ENCODE measurements at regions not wholly inside any gene's neighbourhood (a gene's known extent, or its start where the extent isn't known, plus 50 kb on each side); places are given as distances from the start of the nearest gene placed in this dataset.

DNA sequence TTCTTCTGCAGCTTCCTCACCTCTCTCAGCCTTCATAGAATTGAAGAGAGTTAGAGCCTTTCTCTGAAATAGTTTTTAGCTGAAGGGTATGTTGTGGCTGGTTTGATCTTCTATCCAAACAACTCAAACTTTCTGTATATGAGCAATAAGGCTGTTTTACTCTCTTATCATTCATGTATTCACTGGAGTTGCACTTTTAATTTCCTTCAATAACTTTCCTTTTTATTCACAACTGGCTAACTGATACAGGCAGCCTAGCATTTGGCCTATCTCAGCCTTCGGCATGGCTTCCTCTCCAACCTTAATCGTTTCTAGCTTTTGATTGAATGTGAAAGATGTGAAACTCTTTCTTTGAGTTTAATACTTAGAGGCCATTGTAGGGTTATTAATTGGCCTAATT is 109.3 kb downstream of the GTPBP8 start:
- no peak for DNase-seq
- Histone ChIP-seq H3K4me1 (ENCODE audit: control insufficient read depth in 2 of 3, insufficient read depth in 2 of 3, low read depth in 1 of 3, low read length in 3 of 3) (no peaks in the 10 kb centered on the region), H3K9ac (ENCODE audit: low read length in 3 of 3) (no peak overlapping the region), H3K27ac (ENCODE audit: low read depth in 2 of 2, low read length in 2 of 2) (no peak overlapping the region), H3K9me3 (ENCODE audit: control insufficient read depth in 2 of 3, insufficient read depth in 1 of 3, low read length in 3 of 3) (peaks cover 0 to 3% (median 0%) of the 10 kb centered on the region in 3 donors), H3K36me3 (ENCODE audit: control insufficient read depth in 2 of 3, insufficient read depth in 3 of 3, low read length in 3 of 3) (no peaks in the 10 kb centered on the region), H3K27me3 (ENCODE audit: control insufficient read depth, insufficient read depth, low read length) (no peaks in the 10 kb centered on the region), H3K4me3 (ENCODE audit: low read length in 3 of 3) (no peak overlapping the region)
- no peak for FAIRE-seq
- intact Hi-C loops (cut with DNase I), result no loop called here
- TF ChIP-seq, protein P1, sequence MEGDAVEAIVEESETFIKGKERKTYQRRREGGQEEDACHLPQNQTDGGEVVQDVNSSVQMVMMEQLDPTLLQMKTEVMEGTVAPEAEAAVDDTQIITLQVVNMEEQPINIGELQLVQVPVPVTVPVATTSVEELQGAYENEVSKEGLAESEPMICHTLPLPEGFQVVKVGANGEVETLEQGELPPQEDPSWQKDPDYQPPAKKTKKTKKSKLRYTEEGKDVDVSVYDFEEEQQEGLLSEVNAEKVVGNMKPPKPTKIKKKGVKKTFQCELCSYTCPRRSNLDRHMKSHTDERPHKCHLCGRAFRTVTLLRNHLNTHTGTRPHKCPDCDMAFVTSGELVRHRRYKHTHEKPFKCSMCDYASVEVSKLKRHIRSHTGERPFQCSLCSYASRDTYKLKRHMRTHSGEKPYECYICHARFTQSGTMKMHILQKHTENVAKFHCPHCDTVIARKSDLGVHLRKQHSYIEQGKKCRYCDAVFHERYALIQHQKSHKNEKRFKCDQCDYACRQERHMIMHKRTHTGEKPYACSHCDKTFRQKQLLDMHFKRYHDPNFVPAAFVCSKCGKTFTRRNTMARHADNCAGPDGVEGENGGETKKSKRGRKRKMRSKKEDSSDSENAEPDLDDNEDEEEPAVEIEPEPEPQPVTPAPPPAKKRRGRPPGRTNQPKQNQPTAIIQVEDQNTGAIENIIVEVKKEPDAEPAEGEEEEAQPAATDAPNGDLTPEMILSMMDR (IDR thresholded peaks at IDR 0.05; ENCODE audit: borderline replicate concordance, extremely low read depth, insufficient read depth), result no peak

DNA sequence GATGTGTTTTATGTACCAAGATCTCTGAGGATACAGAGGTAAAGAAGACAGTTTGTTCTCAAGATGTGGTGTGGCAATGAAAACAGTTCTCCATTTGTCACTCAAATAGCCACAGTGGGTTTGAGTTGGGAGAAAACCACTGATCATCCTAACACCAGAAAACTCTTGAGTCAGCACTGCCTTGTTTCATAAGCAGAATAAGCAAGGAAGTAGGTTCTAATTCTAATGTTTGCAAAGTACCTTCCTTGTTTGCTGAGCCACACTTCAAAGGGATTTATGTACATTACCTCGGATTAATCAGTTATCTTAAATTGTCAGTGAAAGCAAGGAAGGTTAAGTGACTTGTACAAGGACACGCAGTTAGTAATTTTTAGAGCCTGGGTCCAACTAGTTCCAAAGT is 107.8 kb upstream of the BOC start:
- intact Hi-C loops (cut with DNase I), result no loop called here
- no peaks in the 10 kb centered on the region for H3K4me1 ChIP-seq (ENCODE audit: control insufficient read depth in 2 of 3, insufficient read depth in 2 of 3, low read depth in 1 of 3, low read length in 3 of 3)
- no peaks in the 10 kb centered on the region for H3K27me3 ChIP-seq (ENCODE audit: control insufficient read depth, insufficient read depth, low read length)
- H3K4me3 ChIP-seq (ENCODE audit: low read length in 3 of 3), result no peak overlapping the region
- H3K27ac ChIP-seq (ENCODE audit: low read depth in 2 of 2, low read length in 2 of 2), result no peak overlapping the region
- DNase-seq, result no peak
- H3K9ac ChIP-seq (ENCODE audit: low read length in 3 of 3), result no peak overlapping the region
- no peak for FAIRE-seq
- peaks cover 0 to 3% (median 0%) of the 10 kb centered on the region in 3 donors for H3K9me3 ChIP-seq (ENCODE audit: control insufficient read depth in 2 of 3, insufficient read depth in 1 of 3, low read length in 3 of 3)
- TF ChIP-seq, protein P1 (IDR thresholded peaks at IDR 0.05; ENCODE audit: borderline replicate concordance, extremely low read depth, insufficient read depth), result no peak
- H3K36me3 ChIP-seq (ENCODE audit: control insufficient read depth in 2 of 3, insufficient read depth in 3 of 3, low read length in 3 of 3), result no peaks in the 10 kb centered on the region

DNA sequence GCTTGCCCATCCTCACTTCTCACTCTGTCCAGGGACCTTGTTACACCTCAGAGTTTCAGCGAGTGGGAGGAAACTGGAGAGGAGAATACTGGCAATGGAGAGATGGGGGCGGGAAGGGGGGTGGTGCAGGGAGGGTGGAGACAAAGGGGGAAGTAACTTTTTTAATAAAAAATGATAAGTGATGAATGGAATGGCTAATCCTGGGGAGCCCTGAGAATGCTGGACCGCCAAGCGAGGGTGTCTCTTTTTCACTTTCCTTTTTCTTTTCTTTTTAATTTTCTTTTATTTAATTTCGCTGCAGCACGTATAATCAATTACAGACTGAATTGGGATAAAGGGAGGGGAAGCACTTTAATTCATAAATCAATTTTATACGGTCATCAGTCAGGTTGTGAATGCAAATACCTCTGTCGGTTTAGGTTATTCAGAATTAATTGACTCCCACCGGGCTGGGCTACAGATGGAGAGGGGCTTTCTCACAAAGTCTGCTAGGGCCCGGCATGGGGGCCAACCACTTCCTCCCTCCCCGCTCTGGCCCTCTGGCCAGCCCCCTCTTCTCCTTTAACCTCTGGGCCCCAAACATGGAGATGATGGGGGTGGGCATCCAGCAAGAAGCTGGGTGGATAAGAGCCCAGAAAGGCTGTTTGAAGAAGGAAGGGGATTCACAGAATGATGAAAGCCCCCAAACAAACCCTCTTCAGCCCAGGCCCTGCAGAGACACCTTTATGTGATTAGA is 106.8 kb upstream of the BOC start:
- Histone ChIP-seq H3K27me3 (ENCODE audit: control insufficient read depth, insufficient read depth, low read length) (no peaks in the 10 kb centered on the region), H3K36me3 (ENCODE audit: control insufficient read depth in 2 of 3, insufficient read depth in 3 of 3, low read length in 3 of 3) (no peaks in the 10 kb centered on the region), H3K9me3 (ENCODE audit: control insufficient read depth in 2 of 3, insufficient read depth in 1 of 3, low read length in 3 of 3) (peaks cover 0 to 3% (median 0%) of the 10 kb centered on the region in 3 donors), H3K27ac (ENCODE audit: low read depth in 2 of 2, low read length in 2 of 2) (no peak overlapping the region), H3K4me3 (ENCODE audit: low read length in 3 of 3) (no peak overlapping the region), H3K9ac (ENCODE audit: low read length in 3 of 3) (no peak overlapping the region), H3K4me1 (ENCODE audit: control insufficient read depth in 2 of 3, insufficient read depth in 2 of 3, low read depth in 1 of 3, low read length in 3 of 3) (no peaks in the 10 kb centered on the region)
- no peak for FAIRE-seq
- TF ChIP-seq, protein P1 (IDR thresholded peaks at IDR 0.05; ENCODE audit: borderline replicate concordance, extremely low read depth, insufficient read depth), result no peak
- intact Hi-C loops (cut with DNase I), result no loop called here
- peak in 1 of 5 donors; percentile 20 for DNase-seq

DNA sequence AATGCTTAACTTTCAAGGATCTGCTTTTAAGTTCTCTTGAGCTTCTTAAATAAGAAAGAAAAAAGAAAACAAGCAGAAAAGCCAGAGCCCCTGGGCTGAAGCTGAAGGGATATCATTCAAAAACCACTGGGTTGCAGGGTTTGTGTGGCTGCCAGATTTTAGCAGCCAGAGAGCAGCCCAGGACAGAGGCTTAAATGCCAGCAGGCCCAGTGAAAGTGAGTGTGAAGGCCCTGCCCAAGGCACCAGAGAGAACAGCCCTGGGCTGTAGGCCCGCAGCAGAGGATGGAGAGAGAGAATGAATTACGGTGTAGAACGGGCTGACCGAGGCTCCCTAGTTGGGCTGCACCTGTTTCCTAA is 106.3 kb upstream of the BOC start:
- DNase-seq (no peak), FAIRE-seq (no peak)
- Histone ChIP-seq H3K4me1 (ENCODE audit: control insufficient read depth in 2 of 3, insufficient read depth in 2 of 3, low read depth in 1 of 3, low read length in 3 of 3) (no peaks in the 10 kb centered on the region), H3K36me3 (ENCODE audit: control insufficient read depth in 2 of 3, insufficient read depth in 3 of 3, low read length in 3 of 3) (no peaks in the 10 kb centered on the region), H3K9me3 (ENCODE audit: control insufficient read depth in 2 of 3, insufficient read depth in 1 of 3, low read length in 3 of 3) (no peaks in the 10 kb centered on the region), H3K27me3 (ENCODE audit: control insufficient read depth, insufficient read depth, low read length) (no peaks in the 10 kb centered on the region), H3K27ac (ENCODE audit: low read depth in 2 of 2, low read length in 2 of 2) (no peak overlapping the region), H3K9ac (ENCODE audit: low read length in 3 of 3) (no peak overlapping the region), H3K4me3 (ENCODE audit: low read length in 3 of 3) (no peak overlapping the region)
- intact Hi-C loops (cut with DNase I), result no loop called here
- TF ChIP-seq, protein P1 (IDR thresholded peaks at IDR 0.05; ENCODE audit: borderline replicate concordance, extremely low read depth, insufficient read depth), result no peak
